ENCODE measurements at regions not wholly inside any gene's neighbourhood (a gene's known extent, or its start where the extent isn't known, plus 50 kb on each side); places are given as distances from the start of the nearest gene placed in this dataset.
A peak's percentile ranks its signal among the peaks of the same experiment; 100 is the strongest.

DNA sequence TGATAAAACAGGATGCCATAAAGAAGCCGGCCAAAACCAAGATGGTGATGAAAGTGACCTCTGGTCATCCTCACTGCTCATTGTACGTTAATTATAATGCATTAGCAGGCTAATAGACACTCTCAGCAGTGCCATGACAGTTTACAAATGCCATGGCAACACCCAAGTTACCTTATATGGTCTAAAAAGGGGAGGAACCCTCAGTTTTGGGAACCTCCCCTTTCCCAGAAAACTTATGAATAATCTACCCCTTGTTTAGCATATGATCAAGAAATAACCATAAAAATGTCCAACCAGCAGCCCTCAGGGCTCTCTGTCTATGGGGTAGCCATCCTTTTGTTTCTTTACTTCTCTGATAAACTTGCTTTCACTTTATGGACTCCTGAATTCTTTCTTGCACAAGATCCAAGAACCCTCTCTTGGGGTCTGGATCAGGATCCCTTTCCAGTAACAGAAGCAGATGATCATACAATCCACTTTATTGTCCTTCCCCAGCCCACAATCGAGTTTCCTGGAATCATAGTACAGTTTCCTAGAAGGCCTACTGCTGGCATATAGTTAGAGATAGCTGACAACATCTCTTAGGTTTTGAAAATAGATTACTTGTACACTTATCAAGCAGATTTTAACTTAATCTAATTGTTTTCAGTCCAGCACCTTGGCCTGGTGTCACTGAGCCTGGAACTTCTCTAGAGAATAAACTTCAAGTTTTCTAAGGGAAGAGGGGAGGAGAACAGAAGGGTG is 266.7 kb upstream of the HMGA2 start:
- ChIA-PET POLR2A (interaction anchor here (1.2 kb wide), 1 partner anchor 21 kb away, joined by 5 read pairs; no protein-coding TSS in a partner anchor), CTCF (interaction anchor here (0.7 to 1.2 kb wide), 8 partner anchors 9 to 246 kb away, joined by 3 to 18 read pairs (median 4); no protein-coding TSS in a partner anchor), RAD21 (ENCODE audit: low non-redundant PET in 1 of 2, low total read pairs in 2 of 2, uncharacterized antibody in 2 of 2, unreplicated experiment in 2 of 2) (interaction anchor here in 1 of 2 experiments (1.6 kb wide), 1 partner anchor 45 kb away, joined by 6 read pairs; no protein-coding TSS in a partner anchor)
- Histone ChIP-seq H4K20me1 (ENCODE audit: insufficient read depth) (no peaks in the 10 kb centered on the region), H3K27ac (ENCODE audit: low read depth, low read length) (peak overlapping the region; percentile 53), H3K9me3 (ENCODE audit: control insufficient read depth in 1 of 2, insufficient read depth in 1 of 2, low read depth in 1 of 2, low read length in 2 of 2) (no peaks in the 10 kb centered on the region), H3K27me3 (ENCODE audit: insufficient read depth, low read length) (no peaks in the 10 kb centered on the region), H3K4me3 (replicated peaks in 1 of 2; ENCODE audit: low read depth in 1 of 2, low read length in 2 of 2) (no peak overlapping the region), H3K4me2 (ENCODE audit: low read length) (peak overlapping the region; percentile 34; the same call in 1 of the 2 replicates), H3K4me1 (ENCODE audit: control insufficient read depth in 1 of 2, insufficient read depth in 2 of 2, low read length in 2 of 2) (peaks cover 7 to 53% of the 10 kb centered on the region in 2 experiments; a peak in 3 of 4 replicates), H3K36me3 (ENCODE audit: control insufficient read depth in 1 of 2, insufficient read depth in 2 of 2, low read length in 2 of 2) (peaks cover 0 to 21% of the 10 kb centered on the region in 2 experiments; a peak in 2 of 4 replicates), H3K9ac (ENCODE audit: low read length) (no peak overlapping the region; the same call in 1 of the 2 replicates), H3K79me2 (ENCODE audit: insufficient read depth, low read length) (peaks cover 3% of the 10 kb centered on the region; the same call in 1 of the 2 replicates), H2AFZ (ENCODE audit: low read depth, low read length, poor library complexity, severe bottlenecking) (no peak overlapping the region), H3K9me2 (ENCODE audit: insufficient read depth) (no peaks in the 10 kb centered on the region)
- DNase-seq (ENCODE audit: low read depth, low spot score) (no peak), ATAC-seq (peak; percentile 4; the same call in 1 of the 2 replicates)
- intact Hi-C loops (cut with micrococcal nuclease): loop anchor here (2.0 to 10.0 kb wide), 3 partner anchors 265 to 529 kb away; partner anchors contain the start of gene HMGA2
- no TSS peak for BruUV-seq (replicated peaks)
- no peak for TF ChIP-seq FOSL1 (IDR thresholded peaks at IDR 0.05; ENCODE audit: low read depth)
- TF ChIP-seq SRF (IDR thresholded peaks at IDR 0.05; ENCODE audit: low read depth): peak; percentile 53; the same call in 1 of the 2 replicates

DNA sequence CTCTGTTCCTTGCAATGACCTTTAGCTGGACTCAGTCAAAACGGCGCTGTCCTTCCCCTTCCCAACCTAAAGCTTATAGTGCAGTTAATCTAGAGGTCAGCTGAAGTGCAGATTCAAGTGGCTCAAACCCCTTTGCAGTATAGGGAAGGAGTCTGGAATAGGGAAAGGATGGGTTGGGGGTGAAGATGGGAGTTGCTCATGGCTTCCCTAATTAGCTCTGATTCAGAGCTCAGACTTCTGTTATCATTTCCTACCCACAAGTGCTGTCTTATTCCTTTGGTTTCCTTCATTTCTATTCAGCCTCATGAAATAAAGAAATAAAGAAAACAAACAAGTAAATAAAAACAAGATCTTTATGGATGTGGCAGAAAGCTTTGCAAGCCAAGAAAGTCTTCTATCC is 264.0 kb upstream of the HMGA2 start:
- DNase-seq (ENCODE audit: low read depth, low spot score) (no peak), ATAC-seq (no peak)
- peaks cover 3% of the 10 kb centered on the region; the same call in 1 of the 2 replicates for H3K79me2 ChIP-seq (ENCODE audit: insufficient read depth, low read length)
- TF ChIP-seq YY1 (IDR thresholded peaks at IDR 0.05; ENCODE audit: extremely low read depth, insufficient replicate concordance, low read depth, low read length): no peak
- no peak for TF ChIP-seq POLR2AphosphoS5 (IDR thresholded peaks at IDR 0.05; ENCODE audit: low read depth, low read length)
- TF ChIP-seq CBX3 (IDR thresholded peaks at IDR 0.05; ENCODE audit: low read depth): no peak
- no peak for TF ChIP-seq ELF1 (IDR thresholded peaks at IDR 0.05; ENCODE audit: borderline replicate concordance, low read depth)
- no peak for TF ChIP-seq SRF (IDR thresholded peaks at IDR 0.05; ENCODE audit: low read depth)
- TF ChIP-seq ZFX (IDR thresholded peaks at IDR 0.05): no peak
- TF ChIP-seq JUND (IDR thresholded peaks at IDR 0.05): no peak
- TF ChIP-seq, protein P1, sequence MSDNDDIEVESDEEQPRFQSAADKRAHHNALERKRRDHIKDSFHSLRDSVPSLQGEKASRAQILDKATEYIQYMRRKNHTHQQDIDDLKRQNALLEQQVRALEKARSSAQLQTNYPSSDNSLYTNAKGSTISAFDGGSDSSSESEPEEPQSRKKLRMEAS (IDR thresholded peaks at IDR 0.05): no peak
- no peak for TF ChIP-seq SIN3A (IDR thresholded peaks at IDR 0.05; ENCODE audit: low read depth)
- TF ChIP-seq FOSL1 (IDR thresholded peaks at IDR 0.05; ENCODE audit: low read depth): no peak
- TF ChIP-seq, protein P2, sequence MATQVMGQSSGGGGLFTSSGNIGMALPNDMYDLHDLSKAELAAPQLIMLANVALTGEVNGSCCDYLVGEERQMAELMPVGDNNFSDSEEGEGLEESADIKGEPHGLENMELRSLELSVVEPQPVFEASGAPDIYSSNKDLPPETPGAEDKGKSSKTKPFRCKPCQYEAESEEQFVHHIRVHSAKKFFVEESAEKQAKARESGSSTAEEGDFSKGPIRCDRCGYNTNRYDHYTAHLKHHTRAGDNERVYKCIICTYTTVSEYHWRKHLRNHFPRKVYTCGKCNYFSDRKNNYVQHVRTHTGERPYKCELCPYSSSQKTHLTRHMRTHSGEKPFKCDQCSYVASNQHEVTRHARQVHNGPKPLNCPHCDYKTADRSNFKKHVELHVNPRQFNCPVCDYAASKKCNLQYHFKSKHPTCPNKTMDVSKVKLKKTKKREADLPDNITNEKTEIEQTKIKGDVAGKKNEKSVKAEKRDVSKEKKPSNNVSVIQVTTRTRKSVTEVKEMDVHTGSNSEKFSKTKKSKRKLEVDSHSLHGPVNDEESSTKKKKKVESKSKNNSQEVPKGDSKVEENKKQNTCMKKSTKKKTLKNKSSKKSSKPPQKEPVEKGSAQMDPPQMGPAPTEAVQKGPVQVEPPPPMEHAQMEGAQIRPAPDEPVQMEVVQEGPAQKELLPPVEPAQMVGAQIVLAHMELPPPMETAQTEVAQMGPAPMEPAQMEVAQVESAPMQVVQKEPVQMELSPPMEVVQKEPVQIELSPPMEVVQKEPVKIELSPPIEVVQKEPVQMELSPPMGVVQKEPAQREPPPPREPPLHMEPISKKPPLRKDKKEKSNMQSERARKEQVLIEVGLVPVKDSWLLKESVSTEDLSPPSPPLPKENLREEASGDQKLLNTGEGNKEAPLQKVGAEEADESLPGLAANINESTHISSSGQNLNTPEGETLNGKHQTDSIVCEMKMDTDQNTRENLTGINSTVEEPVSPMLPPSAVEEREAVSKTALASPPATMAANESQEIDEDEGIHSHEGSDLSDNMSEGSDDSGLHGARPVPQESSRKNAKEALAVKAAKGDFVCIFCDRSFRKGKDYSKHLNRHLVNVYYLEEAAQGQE (IDR thresholded peaks at IDR 0.05; ENCODE audit: low read depth): no peak
- TF ChIP-seq EZH2 (IDR thresholded peaks at IDR 0.05): no peak
- TF ChIP-seq ZNF274 (IDR thresholded peaks at IDR 0.05; ENCODE audit: low read depth, low read length): no peak
- TF ChIP-seq TCF7L2 (IDR thresholded peaks at IDR 0.05; ENCODE audit: borderline replicate concordance, extremely low read depth, insufficient read depth, insufficient read length): no peak
- no peak for TF ChIP-seq CEBPB (IDR thresholded peaks at IDR 0.05; ENCODE audit: low read depth)
- ChIA-PET POLR2A (interaction anchor here (1.2 kb wide), 1 partner anchor 42 kb away, joined by 3 read pairs; no protein-coding TSS in a partner anchor), CTCF (interaction anchor here (1.0 kb wide), 1 partner anchor 42 kb away, joined by 3 read pairs; no protein-coding TSS in a partner anchor), RAD21 (ENCODE audit: low non-redundant PET in 1 of 2, low total read pairs in 2 of 2, uncharacterized antibody in 2 of 2, unreplicated experiment in 2 of 2) (no interaction called here)
- H3K9me3 ChIP-seq (ENCODE audit: control insufficient read depth in 1 of 2, insufficient read depth in 1 of 2, low read depth in 1 of 2, low read length in 2 of 2): no peaks in the 10 kb centered on the region
- H3K4me2 ChIP-seq (ENCODE audit: low read length): no peak overlapping the region
- H4K20me1 ChIP-seq (ENCODE audit: insufficient read depth): no peaks in the 10 kb centered on the region
- intact Hi-C loops (cut with micrococcal nuclease): no loop called here
- no peak overlapping the region for H3K27ac ChIP-seq (ENCODE audit: low read depth, low read length)
- no peak overlapping the region for H3K4me3 ChIP-seq (replicated peaks in 1 of 2; ENCODE audit: low read depth in 1 of 2, low read length in 2 of 2)
- BruUV-seq (replicated peaks): no TSS peak
- no peak overlapping the region for H2AFZ ChIP-seq (ENCODE audit: low read depth, low read length, poor library complexity, severe bottlenecking)
- H3K36me3 ChIP-seq (ENCODE audit: control insufficient read depth in 1 of 2, insufficient read depth in 2 of 2, low read length in 2 of 2): peaks cover 0 to 21% of the 10 kb centered on the region in 2 experiments; a peak in 2 of 4 replicates
- no peak overlapping the region for H3K9ac ChIP-seq (ENCODE audit: low read length)
- H3K4me1 ChIP-seq (ENCODE audit: control insufficient read depth in 1 of 2, insufficient read depth in 2 of 2, low read length in 2 of 2): peaks cover 8 to 59% of the 10 kb centered on the region in 2 experiments; a peak in 3 of 4 replicates
- no peaks in the 10 kb centered on the region for H3K27me3 ChIP-seq (ENCODE audit: insufficient read depth, low read length)
- H3K9me2 ChIP-seq (ENCODE audit: insufficient read depth): no peaks in the 10 kb centered on the region

All from HCT116 (cell line).